Ascending aorta (tissue), 2 donors: ENCODE measurements at regions not wholly inside any gene's neighbourhood (a gene's known extent, or its start where the extent isn't known, plus 50 kb on each side); places are given as distances from the start of the nearest gene placed in this dataset.

Experiments
- DNase-seq, 2 donors: peaks; one replicate each; pipeline ENCODE4 v3.0.0-alpha.2; 2019; ENCODE audit warnings: low spot score in 2 of 2
- H3K27ac ChIP-seq, 2 donors: fragments of 200-600 bp; sonication (generic); one replicate each; pipeline ENCODE4 v1.5.1; 2016 to 2017; ENCODE audit warnings: mild to moderate bottlenecking in 1 of 2
- H3K27me3 ChIP-seq: fragments of 200-600 bp; sonication (generic); one replicate; pipeline ENCODE4 v1.5.1; 2017
- H3K36me3 ChIP-seq, 2 donors: fragments of 200-600 bp; sonication (generic); one replicate each; pipeline ENCODE4 v1.5.1; 2016
- H3K4me1 ChIP-seq, 2 donors: fragments of 200-600 bp; sonication (generic); one replicate each; pipeline ENCODE4 v1.5.1; 2016 to 2017; ENCODE audit warnings: mild to moderate bottlenecking in 1 of 2
- H3K4me3 ChIP-seq, 2 donors: fragments of 200-600 bp; sonication (generic); one replicate each; pipeline ENCODE4 v1.5.1; 2016 to 2017; ENCODE audit warnings: mild to moderate bottlenecking in 1 of 2
- H3K9me3 ChIP-seq, 2 donors: fragments of 200-600 bp; sonication (generic); one replicate each; pipeline ENCODE4 v1.5.1; 2016
- CTCF ChIP-seq, 3 experiments: fragments of 200-600 bp in 2 of 3; fragments of 450-650 bp in 1 of 3; sonication (generic) in 2 of 3; IDR thresholded peaks; one replicate each; pipeline ENCODE4 v1.5.1; 2016 to 2019; ENCODE audit warnings: antibody characterized with exemption in 3 of 3, mild to moderate bottlenecking in 1 of 3, moderate library complexity in 1 of 3
- intact Hi-C: fragments of 100-400 bp; cut with DNase I; formaldehyde crosslinking; loops from one replicate; pipeline ENCODE4 v1.15.1; 2023

GRCh38 chrX:143095321-143095720, 69.6 kb downstream of the SPANXN4 start:
- Histone ChIP-seq H3K4me1 (no peaks in the 10 kb centered on the region), H3K4me3 (no peak overlapping the region), H3K27me3 (no peaks in the 10 kb centered on the region), H3K27ac (no peak overlapping the region), H3K9me3 (no peaks in the 10 kb centered on the region), H3K36me3 (no peaks in the 10 kb centered on the region)
- intact Hi-C loops = no loop called here
- TF ChIP-seq CTCF (IDR thresholded peaks at IDR 0.05) = no peak
- no peak for DNase-seq

- DNase-seq = no peak
- intact Hi-C loops = no loop called here
- H3K4me1 ChIP-seq = no peaks in the 10 kb centered on the region
- TF ChIP-seq CTCF (IDR thresholded peaks at IDR 0.05) = no peak
- no peaks in the 10 kb centered on the region for H3K9me3 ChIP-seq
- H3K27me3 ChIP-seq = no peaks in the 10 kb centered on the region
- H3K27ac ChIP-seq = no peak overlapping the region
- no peaks in the 10 kb centered on the region for H3K36me3 ChIP-seq
- no peak overlapping the region for H3K4me3 ChIP-seq
Observed at GRCh38 chrX:143094417-143095023, 68.8 kb downstream of the SPANXN4 start.
